HEK293T (cell line): ENCODE measurements at regions not wholly inside any gene's neighbourhood (a gene's known extent, or its start where the extent isn't known, plus 50 kb on each side); places are given as distances from the start of the nearest gene placed in this dataset.

Experiments used
- ARNT ChIP-seq: fragments of 450-650 bp; IDR thresholded peaks from 2 replicates; pipeline ENCODE4 v1.6.1; 2017; ENCODE audit warnings: mild to moderate bottlenecking
- BHLHE40 ChIP-seq: fragments of 450-650 bp; IDR thresholded peaks from 2 replicates; pipeline ENCODE4 v1.6.1; 2016; ENCODE audit warnings: mild to moderate bottlenecking, moderate library complexity, borderline replicate concordance
- ELF4 ChIP-seq: fragments of 450-650 bp; IDR thresholded peaks from 2 replicates; pipeline ENCODE4 v1.6.1; 2017; ENCODE audit warnings: antibody characterized with exemption
- FOXA1 ChIP-seq: fragments of 450-650 bp; IDR thresholded peaks from 2 replicates; pipeline ENCODE4 v1.6.1; 2016; ENCODE audit warnings: mild to moderate bottlenecking
- FOXK2 ChIP-seq: fragments of 450-650 bp; IDR thresholded peaks from 2 replicates; pipeline ENCODE4 v1.6.1; 2016; ENCODE audit warnings: mild to moderate bottlenecking
- HDGF ChIP-seq: fragments of 450-650 bp; IDR thresholded peaks from 2 replicates; pipeline ENCODE4 v1.6.1; 2017; ENCODE audit warnings: antibody characterized with exemption, borderline replicate concordance
- LEF1 ChIP-seq: fragments of 450-650 bp; IDR thresholded peaks from 2 replicates; pipeline ENCODE4 v1.6.1; 2017; ENCODE audit warnings: mild to moderate bottlenecking, borderline replicate concordance
- NFRKB ChIP-seq: fragments of 450-650 bp; IDR thresholded peaks from 2 replicates; pipeline ENCODE4 v1.6.1; 2016; ENCODE audit warnings: mild to moderate bottlenecking, moderate library complexity
- SP1 ChIP-seq: fragments of 450-650 bp; IDR thresholded peaks from 2 replicates; pipeline ENCODE4 v1.6.1; 2017
- SUZ12 ChIP-seq: fragments of 450-650 bp; IDR thresholded peaks from 2 replicates; pipeline ENCODE4 v1.6.1; 2016; ENCODE audit warnings: mild to moderate bottlenecking
- ZNF384 ChIP-seq: fragments of 450-650 bp; IDR thresholded peaks from 2 replicates; pipeline ENCODE4 v1.6.1; 2016

GRCh38 chr1:82099170-82099569 is 298.4 kb downstream of the ADGRL2 start:
- TF ChIP-seq ELF4 (no peak), LEF1 (no peak), HDGF (no peak), BHLHE40 (no peak), NFRKB (no peak), SUZ12 (no peak), ARNT (no peak), FOXK2 (no peak), SP1 (no peak), FOXA1 (no peak), ZNF384 (no peak)
